Neural crest cell (in vitro differentiated cells): ENCODE measurements at regions not wholly inside any gene's neighbourhood (a gene's known extent, or its start where the extent isn't known, plus 50 kb on each side); places are given as distances from the start of the nearest gene placed in this dataset.

Experiments
- DNase-seq: peaks from one replicate; pipeline ENCODE4 v3.0.0; 2021; ENCODE audit warnings: low read depth, mixed read lengths, low spot score
- H3K27ac Mint-ChIP-seq: one replicate; pipeline ENCODE4 v1.8.0; 2021; ENCODE audit warnings: mild to moderate bottlenecking, mixed read lengths; ENCODE audit not compliant: unreplicated experiment
- H3K27me3 Mint-ChIP-seq: 2 replicates; pipeline ENCODE4 v1.8.0; 2021; ENCODE audit warnings: low read depth, mild to moderate bottlenecking, mixed read lengths
- H3K36me3 Mint-ChIP-seq: 2 replicates; pipeline ENCODE4 v1.8.0; 2021; ENCODE audit warnings: low read depth, mild to moderate bottlenecking, mixed read lengths
- H3K4me1 Mint-ChIP-seq: 2 replicates; pipeline ENCODE4 v1.8.0; 2021; ENCODE audit warnings: mixed read lengths
- H3K4me3 Mint-ChIP-seq: one replicate; pipeline ENCODE4 v1.8.0; 2021; ENCODE audit warnings: mild to moderate bottlenecking, mixed read lengths
- H3K9me3 Mint-ChIP-seq: 2 replicates; pipeline ENCODE4 v1.8.0; 2021; ENCODE audit warnings: mixed read lengths
- CTCF ChIP-seq: fragments of 200-600 bp; sonication (generic); conservative IDR thresholded peaks from 2 replicates; pipeline ENCODE4 v1.5.0; 2021; ENCODE audit warnings: antibody characterized with exemption, mild to moderate bottlenecking

- H3K36me3 Mint-ChIP-seq = no peaks in the 10 kb centered on the region
- no peak overlapping the region for H3K27ac Mint-ChIP-seq
- DNase-seq = no peak
- peaks cover 2% of the 10 kb centered on the region for H3K9me3 Mint-ChIP-seq
- no peak for TF ChIP-seq CTCF
- H3K4me1 Mint-ChIP-seq = no peaks in the 10 kb centered on the region
- no peak overlapping the region for H3K4me3 Mint-ChIP-seq
- peaks cover 2% of the 10 kb centered on the region for H3K27me3 Mint-ChIP-seq
These were observed 243.3 kb upstream of the PDE4D start for GRCh38 chr5:60136841-60137240.

- no peaks in the 10 kb centered on the region for H3K36me3 Mint-ChIP-seq
- no peak overlapping the region for H3K27ac Mint-ChIP-seq
- H3K9me3 Mint-ChIP-seq = no peaks in the 10 kb centered on the region
These were observed 238.0 kb upstream of the PDE4D start for GRCh38 chr5:60131504-60131903.

GRCh38 chr5:60125636-60126035 is 232.1 kb upstream of the PDE4D start:
- H3K27me3 Mint-ChIP-seq = no peaks in the 10 kb centered on the region
- H3K4me1 Mint-ChIP-seq = no peaks in the 10 kb centered on the region
- H3K9me3 Mint-ChIP-seq = no peaks in the 10 kb centered on the region
- DNase-seq = no peak
- no peaks in the 10 kb centered on the region for H3K36me3 Mint-ChIP-seq
- no peak overlapping the region for H3K4me3 Mint-ChIP-seq
- no peak for TF ChIP-seq CTCF
- H3K27ac Mint-ChIP-seq = no peak overlapping the region

More at GRCh38 chr5:60131504-60131903, 238.0 kb upstream of the PDE4D start:
- Mint-ChIP-seq H3K4me1 (no peaks in the 10 kb centered on the region), H3K27me3 (no peaks in the 10 kb centered on the region), H3K4me3 (no peak overlapping the region)
- no peak for DNase-seq
- no peak for TF ChIP-seq CTCF

GRCh38 chr5:60102961-60103693 is 209.6 kb upstream of the PDE4D start:
- Mint-ChIP-seq H3K27ac (no peak overlapping the region), H3K4me1 (no peaks in the 10 kb centered on the region), H3K9me3 (peaks cover 3% of the 10 kb centered on the region), H3K27me3 (no peaks in the 10 kb centered on the region), H3K36me3 (no peaks in the 10 kb centered on the region), H3K4me3 (no peak overlapping the region)
- TF ChIP-seq CTCF = no peak
- DNase-seq = no peak

- no peak for TF ChIP-seq CTCF
- DNase-seq = no peak
- no peaks in the 10 kb centered on the region for H3K36me3 Mint-ChIP-seq
- no peak overlapping the region for H3K27ac Mint-ChIP-seq
- no peaks in the 10 kb centered on the region for H3K4me1 Mint-ChIP-seq
- H3K27me3 Mint-ChIP-seq = no peaks in the 10 kb centered on the region
- peaks cover 3% of the 10 kb centered on the region for H3K9me3 Mint-ChIP-seq
- H3K4me3 Mint-ChIP-seq = no peak overlapping the region
These were observed 208.0 kb upstream of the PDE4D start for GRCh38 chr5:60101573-60101972.
